ENCODE measurements at regions not wholly inside any gene's neighbourhood (a gene's known extent, or its start where the extent isn't known, plus 50 kb on each side); places are given as distances from the start of the nearest gene placed in this dataset.

DNA sequence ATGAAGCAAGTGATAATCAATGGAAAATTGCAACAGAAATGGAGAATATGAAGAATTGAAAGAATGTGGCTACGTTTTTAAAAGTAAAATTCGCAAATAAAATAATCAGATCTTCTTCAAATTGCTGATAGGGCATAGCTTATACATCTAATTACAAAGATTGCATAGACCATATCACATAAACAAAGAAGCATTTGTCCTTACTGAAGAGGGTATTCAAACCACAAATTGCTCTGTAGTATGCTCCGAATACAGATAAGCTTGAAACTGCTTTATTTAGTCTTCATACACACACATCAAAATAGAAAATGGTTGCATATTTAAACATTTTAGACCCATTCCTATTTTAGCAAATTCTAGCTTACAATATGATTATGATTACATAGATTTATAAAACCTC is 206.7 kb upstream of the SLIT2 start:
- TF ChIP-seq, protein P1, sequence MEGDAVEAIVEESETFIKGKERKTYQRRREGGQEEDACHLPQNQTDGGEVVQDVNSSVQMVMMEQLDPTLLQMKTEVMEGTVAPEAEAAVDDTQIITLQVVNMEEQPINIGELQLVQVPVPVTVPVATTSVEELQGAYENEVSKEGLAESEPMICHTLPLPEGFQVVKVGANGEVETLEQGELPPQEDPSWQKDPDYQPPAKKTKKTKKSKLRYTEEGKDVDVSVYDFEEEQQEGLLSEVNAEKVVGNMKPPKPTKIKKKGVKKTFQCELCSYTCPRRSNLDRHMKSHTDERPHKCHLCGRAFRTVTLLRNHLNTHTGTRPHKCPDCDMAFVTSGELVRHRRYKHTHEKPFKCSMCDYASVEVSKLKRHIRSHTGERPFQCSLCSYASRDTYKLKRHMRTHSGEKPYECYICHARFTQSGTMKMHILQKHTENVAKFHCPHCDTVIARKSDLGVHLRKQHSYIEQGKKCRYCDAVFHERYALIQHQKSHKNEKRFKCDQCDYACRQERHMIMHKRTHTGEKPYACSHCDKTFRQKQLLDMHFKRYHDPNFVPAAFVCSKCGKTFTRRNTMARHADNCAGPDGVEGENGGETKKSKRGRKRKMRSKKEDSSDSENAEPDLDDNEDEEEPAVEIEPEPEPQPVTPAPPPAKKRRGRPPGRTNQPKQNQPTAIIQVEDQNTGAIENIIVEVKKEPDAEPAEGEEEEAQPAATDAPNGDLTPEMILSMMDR (IDR thresholded peaks at IDR 0.05 in 4 of 5, conservative IDR thresholded peaks at IDR 0.05 in 1 of 5): no peak
- TF ChIP-seq POLR2A (IDR thresholded peaks at IDR 0.05): no peak

Data from gastrocnemius medialis (tissue), 4 donors.